NCI-H2196 (cell line): ENCODE measurements at regions not wholly inside any gene's neighbourhood (a gene's known extent, or its start where the extent isn't known, plus 50 kb on each side); places are given as distances from the start of the nearest gene placed in this dataset.

Experiments
- DNase-seq: peaks from one replicate; lab custom pipeline; 2025; ENCODE audit not compliant: unreplicated experiment; lab: John Stamatoyannopoulos, UW

- DNase-seq: no peak
These were observed 91.6 kb downstream of the TTC32 start for GRCh38 chr2:19810148-19810547.

- no peak for DNase-seq
These were observed 92.6 kb downstream of the TTC32 start for GRCh38 chr2:19809206-19809605.

- no peak for DNase-seq
These were observed 93.9 kb downstream of the TTC32 start for GRCh38 chr2:19807866-19808265.

GRCh38 chr2:19807346-19807745 is 94.4 kb downstream of the TTC32 start:
- DNase-seq: no peak

- DNase-seq: no peak
These were observed 95.2 kb downstream of the TTC32 start for GRCh38 chr2:19806591-19806990.

GRCh38 chr2:19806131-19806530 is 95.7 kb downstream of the TTC32 start:
- DNase-seq: no peak

- no peak for DNase-seq
These were observed 96.5 kb downstream of the TTC32 start for GRCh38 chr2:19805266-19805665.

- DNase-seq: no peak
These were observed 97.0 kb downstream of the TTC32 start for GRCh38 chr2:19804639-19805260.

- DNase-seq: no peak
These were observed 99.5 kb downstream of the TTC32 start for GRCh38 chr2:19802086-19802841.

GRCh38 chr2:19801367-19802080 is 100.3 kb downstream of the TTC32 start:
- peak; percentile 75 for DNase-seq

GRCh38 chr2:19800796-19801195 is 101.0 kb downstream of the TTC32 start:
- DNase-seq: no peak

- DNase-seq: peak; percentile 27
These were observed 101.7 kb downstream of the TTC32 start for GRCh38 chr2:19799881-19800780.

GRCh38 chr2:19797871-19798270 is 103.9 kb downstream of the TTC32 start:
- DNase-seq: no peak

GRCh38 chr2:19797243-19797810 is 104.5 kb downstream of the TTC32 start:
- no peak for DNase-seq

GRCh38 chr2:19796035-19796695 is 105.6 kb downstream of the TTC32 start:
- DNase-seq: no peak

GRCh38 chr2:19793132-19793750 is 108.5 kb downstream of the TTC32 start:
- no peak for DNase-seq

- DNase-seq: peak; percentile 12
These were observed 111.5 kb downstream of the TTC32 start for GRCh38 chr2:19790291-19790690.

- no peak for DNase-seq
These were observed 114.6 kb downstream of the TTC32 start for GRCh38 chr2:19787134-19787533.

- DNase-seq: no peak
These were observed 115.2 kb downstream of the TTC32 start for GRCh38 chr2:19786408-19787058.
